KMS-11 (cell line): ENCODE measurements at regions not wholly inside any gene's neighbourhood (a gene's known extent, or its start where the extent isn't known, plus 50 kb on each side); places are given as distances from the start of the nearest gene placed in this dataset.

Experiments used
- H2AFZ ChIP-seq: fragments of 200-600 bp; sonication (generic); 2 replicates; pipeline ENCODE4 v1.6.1; 2016; ENCODE audit warnings: antibody characterized with exemption, mixed run types, low read depth
- H3K27ac ChIP-seq: fragments of 200-600 bp; sonication (generic); 2 replicates; pipeline ENCODE4 v1.6.1; 2016; ENCODE audit warnings: mild to moderate bottlenecking, mixed run types
- H3K27me3 ChIP-seq: fragments of 200-600 bp; sonication (generic); 2 replicates; pipeline ENCODE4 v1.6.1; 2017; ENCODE audit warnings: mild to moderate bottlenecking, low read depth, mixed run types, moderate library complexity; ENCODE audit not compliant: insufficient read depth
- H3K36me3 ChIP-seq: fragments of 200-600 bp; sonication (generic); 2 replicates; pipeline ENCODE4 v1.6.1; 2017; ENCODE audit warnings: mild to moderate bottlenecking, mixed run types; ENCODE audit not compliant: insufficient read depth
- H3K4me1 ChIP-seq: fragments of 200-600 bp; sonication (generic); 2 replicates; pipeline ENCODE4 v1.6.1; 2016; ENCODE audit warnings: mild to moderate bottlenecking, low read depth, mixed run types; ENCODE audit not compliant: poor library complexity, severe bottlenecking
- H3K4me2 ChIP-seq: fragments of 200-600 bp; sonication (generic); 2 replicates; pipeline ENCODE4 v1.7.0; 2016; ENCODE audit warnings: mild to moderate bottlenecking, mixed run types
- H3K4me3 ChIP-seq: fragments of 200-600 bp; sonication (generic); IDR thresholded peaks from 2 replicates; pipeline ENCODE4 v1.6.1; 2017; ENCODE audit warnings: low read depth, low read length, mixed read lengths; ENCODE audit not compliant: insufficient read depth
- H3K79me2 ChIP-seq: fragments of 200-600 bp; sonication (generic); 2 replicates; pipeline ENCODE4 v1.6.1; 2016; ENCODE audit warnings: low read depth, mixed run types; ENCODE audit not compliant: insufficient read depth
- H3K9ac ChIP-seq: fragments of 200-600 bp; sonication (generic); 2 replicates; pipeline ENCODE4 v1.6.1; 2016; ENCODE audit warnings: mild to moderate bottlenecking, mixed run types
- H4K20me1 ChIP-seq: fragments of 200-600 bp; sonication (generic); 2 replicates; pipeline ENCODE4 v1.6.1; 2016; ENCODE audit warnings: mild to moderate bottlenecking, mixed run types; ENCODE audit not compliant: insufficient read depth
- TF ChIP-seq, protein P1 (sequence below): fragments of 200-600 bp; sonication (generic); conservative IDR thresholded peaks from 2 replicates; pipeline ENCODE4 v1.6.1; 2017; ENCODE audit warnings: low read depth, mild to moderate bottlenecking, antibody characterized with exemption, low read length, moderate library complexity, mixed read lengths

DNA sequence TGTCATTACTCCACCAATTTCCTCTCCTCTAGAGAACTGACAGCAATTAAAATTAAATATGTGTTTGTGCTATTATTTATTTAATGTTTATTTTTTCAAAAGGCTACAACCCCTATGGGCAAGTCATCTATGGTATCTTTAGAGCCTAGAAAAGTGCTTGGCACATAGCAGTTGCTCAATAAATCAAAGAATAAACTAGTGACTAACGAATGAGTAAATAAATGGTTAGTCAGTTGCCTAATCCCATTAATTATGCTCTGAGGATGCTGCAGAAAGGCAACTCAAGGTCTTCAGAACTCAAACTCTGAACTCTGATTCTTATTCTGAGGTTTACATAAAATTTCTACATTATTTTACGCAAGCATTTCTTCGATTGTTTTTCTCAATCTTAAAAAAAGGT is 193.0 kb upstream of the TSHZ2 start:
- no peaks in the 10 kb centered on the region for H3K27me3 ChIP-seq
- no peak overlapping the region for H3K4me2 ChIP-seq
- H3K4me3 ChIP-seq: no peak overlapping the region
- H3K36me3 ChIP-seq: no peaks in the 10 kb centered on the region
- TF ChIP-seq, protein P1, sequence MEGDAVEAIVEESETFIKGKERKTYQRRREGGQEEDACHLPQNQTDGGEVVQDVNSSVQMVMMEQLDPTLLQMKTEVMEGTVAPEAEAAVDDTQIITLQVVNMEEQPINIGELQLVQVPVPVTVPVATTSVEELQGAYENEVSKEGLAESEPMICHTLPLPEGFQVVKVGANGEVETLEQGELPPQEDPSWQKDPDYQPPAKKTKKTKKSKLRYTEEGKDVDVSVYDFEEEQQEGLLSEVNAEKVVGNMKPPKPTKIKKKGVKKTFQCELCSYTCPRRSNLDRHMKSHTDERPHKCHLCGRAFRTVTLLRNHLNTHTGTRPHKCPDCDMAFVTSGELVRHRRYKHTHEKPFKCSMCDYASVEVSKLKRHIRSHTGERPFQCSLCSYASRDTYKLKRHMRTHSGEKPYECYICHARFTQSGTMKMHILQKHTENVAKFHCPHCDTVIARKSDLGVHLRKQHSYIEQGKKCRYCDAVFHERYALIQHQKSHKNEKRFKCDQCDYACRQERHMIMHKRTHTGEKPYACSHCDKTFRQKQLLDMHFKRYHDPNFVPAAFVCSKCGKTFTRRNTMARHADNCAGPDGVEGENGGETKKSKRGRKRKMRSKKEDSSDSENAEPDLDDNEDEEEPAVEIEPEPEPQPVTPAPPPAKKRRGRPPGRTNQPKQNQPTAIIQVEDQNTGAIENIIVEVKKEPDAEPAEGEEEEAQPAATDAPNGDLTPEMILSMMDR: no peak
- no peaks in the 10 kb centered on the region for H3K4me1 ChIP-seq
- H3K79me2 ChIP-seq: no peaks in the 10 kb centered on the region
- no peak overlapping the region for H2AFZ ChIP-seq
- no peaks in the 10 kb centered on the region for H4K20me1 ChIP-seq
- no peak overlapping the region for H3K27ac ChIP-seq
- H3K9ac ChIP-seq: no peak overlapping the region

DNA sequence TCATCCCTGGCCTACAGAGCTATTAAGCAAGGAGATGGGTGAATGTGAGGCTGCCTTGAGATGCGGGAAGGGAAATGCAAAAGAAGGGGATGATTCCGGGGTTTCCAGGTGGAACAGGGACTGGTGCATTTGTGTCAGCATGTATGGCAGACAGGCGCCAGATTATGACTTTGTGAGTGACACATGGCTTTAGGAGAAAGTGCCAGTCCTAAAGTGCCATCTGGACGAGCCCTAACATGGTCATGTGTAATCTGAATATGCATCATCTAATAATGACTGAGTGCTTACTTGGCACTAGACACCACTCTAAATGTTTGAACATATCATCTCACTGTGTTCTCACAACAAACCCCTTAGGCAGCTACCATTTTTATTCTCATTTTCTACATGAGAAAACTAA is 195.0 kb upstream of the TSHZ2 start:
- H4K20me1 ChIP-seq: no peaks in the 10 kb centered on the region
- TF ChIP-seq, protein P1: no peak
- no peak overlapping the region for H3K27ac ChIP-seq
- H3K36me3 ChIP-seq: no peaks in the 10 kb centered on the region
- H3K4me2 ChIP-seq: no peak overlapping the region
- H3K4me3 ChIP-seq: no peak overlapping the region
- H3K27me3 ChIP-seq: no peaks in the 10 kb centered on the region
- no peak overlapping the region for H3K9ac ChIP-seq
- H3K79me2 ChIP-seq: no peaks in the 10 kb centered on the region
- no peak overlapping the region for H2AFZ ChIP-seq
- H3K4me1 ChIP-seq: no peaks in the 10 kb centered on the region

DNA sequence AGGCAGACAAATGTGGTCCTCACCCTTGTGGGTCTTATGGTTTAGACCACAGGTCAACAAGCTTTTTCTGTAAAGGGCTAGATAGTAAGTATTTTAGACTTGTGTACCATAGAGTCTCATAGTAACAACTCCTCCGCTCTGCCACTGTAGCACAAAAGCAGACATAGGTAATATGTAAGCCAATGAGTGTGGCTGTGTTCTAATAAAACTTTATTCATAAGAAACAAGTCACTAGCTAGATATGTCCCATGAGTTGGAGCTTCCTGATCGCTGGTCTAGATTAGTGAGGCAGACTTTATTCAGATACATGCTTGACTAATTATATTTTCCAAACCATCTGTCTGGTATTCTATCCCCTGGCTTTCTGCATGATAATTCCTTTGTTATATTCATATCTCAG is 196.4 kb upstream of the TSHZ2 start:
- no peaks in the 10 kb centered on the region for H3K4me1 ChIP-seq
- no peaks in the 10 kb centered on the region for H3K36me3 ChIP-seq
- H3K9ac ChIP-seq: no peak overlapping the region
- H3K4me2 ChIP-seq: no peak overlapping the region
- H3K79me2 ChIP-seq: no peaks in the 10 kb centered on the region
- TF ChIP-seq, protein P1: no peak
- no peak overlapping the region for H3K27ac ChIP-seq
- no peaks in the 10 kb centered on the region for H4K20me1 ChIP-seq
- no peaks in the 10 kb centered on the region for H3K27me3 ChIP-seq
- H2AFZ ChIP-seq: no peak overlapping the region
- H3K4me3 ChIP-seq: no peak overlapping the region

DNA sequence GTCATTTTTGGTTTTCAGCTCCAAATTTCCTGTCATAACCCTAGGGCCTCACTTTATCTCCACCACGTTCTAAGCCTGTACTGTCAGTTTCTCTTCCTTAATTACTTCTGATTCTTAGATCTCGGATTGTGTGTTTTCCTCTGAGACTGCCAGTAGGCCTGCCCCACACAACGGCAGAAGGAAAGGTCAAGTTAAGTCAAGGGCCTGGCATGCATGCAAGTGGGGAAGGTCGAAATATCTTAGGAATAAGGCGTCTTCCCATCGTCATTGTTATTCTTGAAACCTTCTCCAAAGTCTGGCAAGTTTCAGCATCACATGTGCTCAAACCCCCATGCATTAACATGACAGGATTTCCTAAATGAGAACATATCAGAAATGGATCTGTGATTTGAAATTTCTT is 203.5 kb upstream of the TSHZ2 start:
- H3K4me1 ChIP-seq: no peaks in the 10 kb centered on the region
- H4K20me1 ChIP-seq: no peaks in the 10 kb centered on the region
- H3K36me3 ChIP-seq: no peaks in the 10 kb centered on the region
- no peaks in the 10 kb centered on the region for H3K27me3 ChIP-seq
- TF ChIP-seq, protein P1: no peak
- H3K27ac ChIP-seq: no peak overlapping the region
- H3K9ac ChIP-seq: no peak overlapping the region
- no peak overlapping the region for H2AFZ ChIP-seq
- no peak overlapping the region for H3K4me2 ChIP-seq
- H3K4me3 ChIP-seq: no peak overlapping the region
- no peaks in the 10 kb centered on the region for H3K79me2 ChIP-seq
